IPS-11a (cell line): ENCODE measurements at regions not wholly inside any gene's neighbourhood (a gene's known extent, or its start where the extent isn't known, plus 50 kb on each side); places are given as distances from the start of the nearest gene placed in this dataset.
"Not testable (repeated sequence)": the region's sequence is repeated elsewhere in the genome, so short reads cannot be mapped to it uniquely, and the experiment has no call there.

Experiments
- H3K4me3 ChIP-seq: one replicate; pipeline ENCODE4 v1.5.1; 2013; ENCODE audit warnings: low read depth, low read length, control low read depth

GRCh38 chrX:40380655-40381488 lies 199.9 kb upstream of the ATP6AP2 start:
- no peak overlapping the region for H3K4me3 ChIP-seq

GRCh38 chrX:40377684-40378083 lies 203.1 kb upstream of the ATP6AP2 start:
- H3K4me3 ChIP-seq = no peak overlapping the region

- no peak overlapping the region for H3K4me3 ChIP-seq
Measured at GRCh38 chrX:40374486-40374885, 206.3 kb upstream of the ATP6AP2 start.

GRCh38 chrX:40373641-40374040 lies 207.1 kb upstream of the ATP6AP2 start:
- H3K4me3 ChIP-seq = no peak overlapping the region

- no peak overlapping the region for H3K4me3 ChIP-seq
Measured at GRCh38 chrX:40373025-40373424, 207.7 kb upstream of the ATP6AP2 start.

GRCh38 chrX:40371376-40371775 lies 209.4 kb upstream of the ATP6AP2 start:
- no peak overlapping the region for H3K4me3 ChIP-seq

GRCh38 chrX:40368611-40369061 lies 212.1 kb upstream of the ATP6AP2 start:
- no peak overlapping the region for H3K4me3 ChIP-seq

GRCh38 chrX:40366661-40367060 lies 214.1 kb upstream of the ATP6AP2 start:
- H3K4me3 ChIP-seq = no peak overlapping the region

GRCh38 chrX:40362291-40362690 lies 218.5 kb upstream of the ATP6AP2 start:
- H3K4me3 ChIP-seq = not testable (repeated sequence)

GRCh38 chrX:40360557-40360956 lies 220.2 kb upstream of the ATP6AP2 start:
- no peak overlapping the region for H3K4me3 ChIP-seq

- no peak overlapping the region for H3K4me3 ChIP-seq
Measured at GRCh38 chrX:40359593-40359992, 221.2 kb upstream of the ATP6AP2 start.

GRCh38 chrX:40358994-40359393 lies 221.8 kb upstream of the ATP6AP2 start:
- no peak overlapping the region for H3K4me3 ChIP-seq

- H3K4me3 ChIP-seq = no peak overlapping the region
Measured at GRCh38 chrX:40349251-40349650, 231.5 kb upstream of the ATP6AP2 start.

GRCh38 chrX:40346379-40346778 lies 234.4 kb upstream of the ATP6AP2 start:
- no peak overlapping the region for H3K4me3 ChIP-seq

- no peak overlapping the region for H3K4me3 ChIP-seq
Measured at GRCh38 chrX:40343319-40343718, 237.5 kb upstream of the ATP6AP2 start.

GRCh38 chrX:40340116-40340515 lies 240.7 kb upstream of the ATP6AP2 start:
- no peak overlapping the region for H3K4me3 ChIP-seq

- no peak overlapping the region for H3K4me3 ChIP-seq
Measured at GRCh38 chrX:40333344-40333743, 235.6 kb upstream of the BCOR start.

GRCh38 chrX:40331762-40332161 lies 234.0 kb upstream of the BCOR start:
- H3K4me3 ChIP-seq = no peak overlapping the region

GRCh38 chrX:40331353-40331752 lies 233.6 kb upstream of the BCOR start:
- H3K4me3 ChIP-seq = no peak overlapping the region

GRCh38 chrX:40329616-40330015 lies 231.9 kb upstream of the BCOR start:
- H3K4me3 ChIP-seq = no peak overlapping the region

- no peak overlapping the region for H3K4me3 ChIP-seq
Measured at GRCh38 chrX:40327085-40327484, 229.3 kb upstream of the BCOR start.

- H3K4me3 ChIP-seq = no peak overlapping the region
Measured at GRCh38 chrX:40326186-40326965, 228.6 kb upstream of the BCOR start.
